Amniotic epithelial cell (primary cell): ENCODE measurements at regions not wholly inside any gene's neighbourhood (a gene's known extent, or its start where the extent isn't known, plus 50 kb on each side); places are given as distances from the start of the nearest gene placed in this dataset.
"Not testable (repeated sequence)": the region's sequence is repeated elsewhere in the genome, so short reads cannot be mapped to it uniquely, and the experiment has no call there.

Experiments
- DNase-seq: peaks from one replicate; pipeline ENCODE4 v3.0.0-alpha.2; 2010; ENCODE audit warnings: low read depth

GRCh38 chr4:79850626-79851025 is 222.4 kb downstream of the ANTXR2 start:
- DNase-seq: no peak

GRCh38 chr4:79848329-79848728 is 224.7 kb downstream of the ANTXR2 start:
- no peak for DNase-seq

- DNase-seq: no peak
These were observed 225.6 kb downstream of the ANTXR2 start for GRCh38 chr4:79847411-79847810.

- DNase-seq: no peak
These were observed 230.9 kb downstream of the ANTXR2 start for GRCh38 chr4:79842162-79842561.

- DNase-seq: no peak
These were observed 239.2 kb downstream of the ANTXR2 start for GRCh38 chr4:79833857-79834256.

GRCh38 chr4:79831701-79832514 is 241.1 kb downstream of the ANTXR2 start:
- DNase-seq: peak; percentile 45

- no peak for DNase-seq
These were observed 241.9 kb downstream of the ANTXR2 start for GRCh38 chr4:79831119-79831528.

GRCh38 chr4:79827283-79827682 is 245.7 kb downstream of the ANTXR2 start:
- DNase-seq: no peak

GRCh38 chr4:79823148-79823763 is 249.8 kb downstream of the ANTXR2 start:
- peak; percentile 77 for DNase-seq

GRCh38 chr4:79820427-79820826 is 252.6 kb downstream of the ANTXR2 start:
- DNase-seq: no peak

- DNase-seq: not testable (repeated sequence)
These were observed 265.1 kb downstream of the ANTXR2 start for GRCh38 chr4:79807933-79808332.

GRCh38 chr4:79798047-79798446 is 275.0 kb downstream of the ANTXR2 start:
- no peak for DNase-seq

GRCh38 chr4:79796948-79797347 is 276.1 kb downstream of the ANTXR2 start:
- DNase-seq: no peak

GRCh38 chr4:79788884-79789283 is 284.1 kb downstream of the ANTXR2 start:
- DNase-seq: no peak

- no peak for DNase-seq
These were observed 292.9 kb downstream of the ANTXR2 start for GRCh38 chr4:79780129-79780528.

- no peak for DNase-seq
These were observed 300.5 kb downstream of the ANTXR2 start for GRCh38 chr4:79772510-79772909.

GRCh38 chr4:79764120-79764519 is 308.9 kb downstream of the ANTXR2 start:
- DNase-seq: no peak

- DNase-seq: no peak
These were observed 309.4 kb downstream of the ANTXR2 start for GRCh38 chr4:79763486-79764075.

- no peak for DNase-seq
These were observed 313.2 kb downstream of the ANTXR2 start for GRCh38 chr4:79759793-79760192.

- DNase-seq: no peak
These were observed 315.4 kb downstream of the ANTXR2 start for GRCh38 chr4:79757600-79757999.

- DNase-seq: no peak
These were observed 316.7 kb downstream of the ANTXR2 start for GRCh38 chr4:79756140-79756895.

GRCh38 chr4:79748835-79749234 is 324.2 kb downstream of the ANTXR2 start:
- DNase-seq: no peak

- no peak for DNase-seq
These were observed 325.8 kb downstream of the ANTXR2 start for GRCh38 chr4:79747252-79747651.
